Large intestine (tissue), 3 donors: ENCODE measurements at regions not wholly inside any gene's neighbourhood (a gene's known extent, or its start where the extent isn't known, plus 50 kb on each side); places are given as distances from the start of the nearest gene placed in this dataset.
"Not testable (repeated sequence)": the region's sequence is repeated elsewhere in the genome, so short reads cannot be mapped to it uniquely, and the experiment has no call there.

Experiments used
- DNase-seq, 2 donors: peaks; one replicate each; pipeline versions ENCODE4 v3.0.0 to v3.0.0-alpha.2; 2013
- H3K27ac ChIP-seq: one replicate; pipeline ENCODE4 v1.5.1; 2013; ENCODE audit warnings: low read length
- H3K27me3 ChIP-seq: 2 replicates; pipeline ENCODE4 v1.6.1; 2013; ENCODE audit warnings: low read length; ENCODE audit not compliant: control insufficient read depth, insufficient read depth
- H3K36me3 ChIP-seq: 2 replicates; pipeline ENCODE4 v1.6.1; 2013; ENCODE audit warnings: low read length; ENCODE audit not compliant: control insufficient read depth, insufficient read depth
- H3K4me1 ChIP-seq: one replicate; pipeline ENCODE4 v1.6.1; 2013; ENCODE audit warnings: low read length; ENCODE audit not compliant: control insufficient read depth, insufficient read depth
- H3K4me3 ChIP-seq: one replicate; pipeline ENCODE4 v1.5.1; 2013; ENCODE audit warnings: low read length
- H3K9me3 ChIP-seq: one replicate; pipeline ENCODE4 v1.6.1; 2013; ENCODE audit warnings: mild to moderate bottlenecking, low read depth, low read length, moderate library complexity; ENCODE audit not compliant: control insufficient read depth
- WGBS: methylation state at CpG from one replicate; pipeline ENCODE4 v1.1.5; 2013; ENCODE audit warnings: low lambda C conversion rate; ENCODE audit not compliant: insufficient coverage; 5-methylcytosine and 5-hydroxymethylcytosine counted together

DNA sequence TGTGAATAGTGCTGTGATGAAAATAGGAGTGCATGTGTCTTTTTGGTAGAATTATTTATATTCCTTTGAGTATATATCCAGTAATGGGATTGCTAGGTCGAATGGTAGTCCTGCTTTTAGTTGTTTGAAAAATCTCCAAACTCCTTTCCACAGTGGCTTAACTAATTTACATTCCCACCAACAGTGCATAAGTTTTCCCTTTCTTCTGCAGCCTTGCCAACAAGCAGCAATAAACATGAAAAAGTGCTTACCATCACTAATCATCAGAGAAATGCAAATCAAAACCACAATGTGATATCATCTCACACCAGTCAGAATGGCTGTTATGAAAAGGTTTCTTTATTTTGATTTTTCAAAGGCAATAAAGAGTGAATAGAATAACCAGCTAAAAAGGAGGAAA lies 1105.9 kb downstream of the NAALADL2 start:
- Histone ChIP-seq H3K27ac (no peak overlapping the region), H3K4me1 (no peaks in the 10 kb centered on the region), H3K9me3 (no peaks in the 10 kb centered on the region), H3K4me3 (no peak overlapping the region), H3K27me3 (no peaks in the 10 kb centered on the region), H3K36me3 (no peaks in the 10 kb centered on the region)
- WGBS, result 40% methylated on average over 1 of the region's 1 CpG
- no peak for DNase-seq

DNA sequence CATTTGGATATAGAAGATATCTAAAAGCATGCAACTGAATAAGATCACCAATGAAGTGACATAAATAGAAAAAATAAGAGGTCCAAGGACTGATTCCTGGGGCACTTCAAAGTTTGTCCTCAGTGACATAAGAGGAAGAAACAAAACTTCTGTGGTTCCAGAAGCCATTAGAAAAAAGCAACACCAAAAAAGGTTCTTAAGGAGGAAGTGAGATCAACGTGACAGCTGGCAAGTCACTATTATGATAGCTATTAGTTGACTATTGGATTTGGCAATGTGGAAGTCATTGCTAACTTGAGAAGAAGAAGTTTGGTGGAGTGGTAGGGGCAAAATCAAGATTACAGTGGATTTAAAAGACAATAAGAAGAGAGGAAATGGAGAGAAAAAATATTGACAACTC lies 1098.3 kb downstream of the NAALADL2 start:
- no peak for DNase-seq
- no peaks in the 10 kb centered on the region for H3K9me3 ChIP-seq
- H3K27ac ChIP-seq, result no peak overlapping the region
- no peaks in the 10 kb centered on the region for H3K4me1 ChIP-seq
- H3K4me3 ChIP-seq, result no peak overlapping the region
- WGBS, result 100% methylated on average over 1 of the region's 1 CpG
- no peaks in the 10 kb centered on the region for H3K36me3 ChIP-seq
- no peaks in the 10 kb centered on the region for H3K27me3 ChIP-seq

DNA sequence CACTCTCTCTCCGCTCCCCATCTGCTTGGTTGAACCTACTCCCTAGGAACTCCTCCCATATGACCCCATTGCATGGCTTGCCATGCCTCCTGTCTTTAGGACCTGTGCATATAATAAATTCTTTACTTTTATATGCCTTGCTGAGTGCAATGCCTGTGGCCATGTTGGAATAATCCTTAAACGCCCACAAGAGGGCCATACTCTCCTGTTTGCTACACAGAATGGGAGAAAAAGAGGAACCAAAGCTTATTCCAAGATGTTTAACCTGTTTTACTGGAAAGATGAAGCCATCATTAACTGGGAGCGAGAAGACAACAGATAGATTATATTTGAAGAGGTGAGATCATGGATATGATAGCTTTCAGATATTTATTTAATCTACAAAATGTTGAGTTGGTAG lies 1097.8 kb downstream of the NAALADL2 start:
- Histone ChIP-seq H3K27ac (no peak overlapping the region), H3K4me3 (no peak overlapping the region), H3K36me3 (no peaks in the 10 kb centered on the region), H3K4me1 (no peaks in the 10 kb centered on the region), H3K9me3 (no peaks in the 10 kb centered on the region), H3K27me3 (no peaks in the 10 kb centered on the region)
- DNase-seq, result no peak
- 92% methylated on average over 2 of the region's 3 CpGs for WGBS

DNA sequence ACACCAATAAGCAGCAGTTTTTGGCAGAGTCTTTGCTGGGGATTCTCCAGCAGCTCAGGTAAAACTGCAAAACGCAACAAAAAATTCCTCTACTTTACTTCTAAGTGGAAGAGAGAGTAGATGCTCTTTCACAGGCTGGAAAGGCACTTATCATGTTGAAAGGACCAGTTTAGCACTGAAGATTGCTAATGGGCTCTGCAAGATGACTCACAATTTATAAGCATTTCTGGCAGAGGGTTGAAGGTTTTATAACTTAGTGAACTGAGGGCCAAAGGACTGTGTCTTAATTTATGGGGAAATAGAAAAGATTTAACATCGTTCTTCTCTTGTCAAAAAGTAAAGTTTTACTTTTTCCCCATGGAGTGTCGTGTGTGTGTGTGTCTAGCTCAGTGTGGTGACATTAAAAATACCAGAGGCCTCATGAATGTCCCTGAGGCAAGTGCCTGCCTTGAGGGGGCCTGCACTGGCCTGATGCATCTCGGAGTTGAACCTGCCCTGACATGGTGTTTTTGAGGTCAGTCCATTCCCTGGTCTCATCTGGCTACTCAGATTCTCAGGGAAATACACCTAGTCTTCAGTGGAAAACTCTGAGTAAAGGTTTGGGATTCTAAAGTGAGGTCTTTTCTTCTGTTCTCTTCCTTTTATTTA lies 1092.0 kb downstream of the NAALADL2 start:
- H3K36me3 ChIP-seq, result no peaks in the 10 kb centered on the region
- no peak overlapping the region for H3K4me3 ChIP-seq
- no peaks in the 10 kb centered on the region for H3K4me1 ChIP-seq
- no peak for DNase-seq
- H3K9me3 ChIP-seq, result no peaks in the 10 kb centered on the region
- no CpG with 5 or more reads among the region's 4 CpGs for WGBS
- H3K27ac ChIP-seq, result no peak overlapping the region
- no peaks in the 10 kb centered on the region for H3K27me3 ChIP-seq

DNA sequence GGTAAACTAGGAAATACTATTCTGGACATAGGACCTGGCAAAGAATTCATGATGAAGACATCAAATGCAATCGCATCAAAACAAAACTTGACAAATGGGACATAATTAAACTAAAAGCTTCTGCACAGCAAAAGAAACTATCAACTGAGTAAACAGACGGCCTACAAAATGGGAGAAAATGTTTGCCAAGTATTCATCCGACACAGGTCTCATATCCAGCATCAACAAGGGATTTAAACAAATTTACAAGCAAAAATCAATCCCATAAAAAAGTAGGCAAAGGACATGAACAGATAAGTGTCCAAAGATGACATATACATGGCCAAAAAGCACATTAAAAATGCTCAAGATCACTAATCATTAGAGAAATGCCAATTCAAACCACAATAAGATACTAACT lies 1088.9 kb downstream of the NAALADL2 start:
- no peak for DNase-seq
- Histone ChIP-seq H3K27me3 (no peaks in the 10 kb centered on the region), H3K9me3 (no peaks in the 10 kb centered on the region), H3K4me3 (no peak overlapping the region), H3K4me1 (no peaks in the 10 kb centered on the region), H3K27ac (no peak overlapping the region), H3K36me3 (no peaks in the 10 kb centered on the region)
- 90% methylated on average over 2 of the region's 3 CpGs for WGBS

DNA sequence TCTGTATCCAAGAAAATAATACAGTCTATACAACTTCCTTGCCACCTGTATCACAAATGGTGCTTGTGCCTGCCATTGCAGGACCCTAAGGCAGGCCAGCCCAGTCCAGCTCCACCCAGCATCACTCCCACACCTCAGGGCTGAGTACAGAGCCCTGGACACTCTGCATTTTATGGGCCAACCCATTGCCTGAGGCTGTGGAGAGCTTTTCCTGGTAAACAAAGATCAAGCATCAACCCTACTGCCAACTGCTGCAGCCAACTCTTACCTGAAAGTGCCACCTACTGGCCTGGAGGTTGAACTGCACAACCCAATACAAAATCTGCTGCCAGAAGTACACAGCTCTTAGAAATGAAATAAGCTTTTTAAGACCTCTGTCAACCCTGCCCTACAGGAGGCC lies 1082.2 kb downstream of the NAALADL2 start:
- Histone ChIP-seq H3K4me1 (no peaks in the 10 kb centered on the region), H3K36me3 (no peaks in the 10 kb centered on the region), H3K27ac (no peak overlapping the region), H3K27me3 (no peaks in the 10 kb centered on the region), H3K4me3 (no peak overlapping the region), H3K9me3 (peaks cover 18% of the 10 kb centered on the region)
- no peak for DNase-seq

DNA sequence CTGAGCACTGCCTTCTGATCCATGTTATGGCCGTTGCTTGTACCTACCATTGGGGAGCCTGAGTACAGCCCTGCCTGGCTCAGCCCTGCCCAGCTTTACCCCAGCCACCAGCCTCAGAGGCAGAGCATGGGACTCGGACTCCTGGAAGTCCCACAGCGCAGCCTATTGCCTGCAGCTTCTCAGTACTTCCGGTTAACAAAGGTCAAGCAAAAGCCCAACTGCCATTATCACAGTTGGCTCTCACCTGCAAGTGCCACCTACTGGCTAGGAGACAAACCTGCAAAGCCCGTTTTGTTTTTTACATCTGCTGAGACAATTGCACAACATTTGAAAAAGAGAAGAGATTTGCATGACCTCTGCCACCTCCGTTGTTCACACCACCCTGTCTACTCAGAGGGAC lies 1081.7 kb downstream of the NAALADL2 start:
- Histone ChIP-seq H3K27ac (no peak overlapping the region), H3K4me3 (no peak overlapping the region), H3K9me3 (peaks cover 19% of the 10 kb centered on the region), H3K27me3 (no peaks in the 10 kb centered on the region), H3K4me1 (no peaks in the 10 kb centered on the region), H3K36me3 (no peaks in the 10 kb centered on the region)
- no peak for DNase-seq
- no CpG with 5 or more reads among the region's 6 CpGs for WGBS

DNA sequence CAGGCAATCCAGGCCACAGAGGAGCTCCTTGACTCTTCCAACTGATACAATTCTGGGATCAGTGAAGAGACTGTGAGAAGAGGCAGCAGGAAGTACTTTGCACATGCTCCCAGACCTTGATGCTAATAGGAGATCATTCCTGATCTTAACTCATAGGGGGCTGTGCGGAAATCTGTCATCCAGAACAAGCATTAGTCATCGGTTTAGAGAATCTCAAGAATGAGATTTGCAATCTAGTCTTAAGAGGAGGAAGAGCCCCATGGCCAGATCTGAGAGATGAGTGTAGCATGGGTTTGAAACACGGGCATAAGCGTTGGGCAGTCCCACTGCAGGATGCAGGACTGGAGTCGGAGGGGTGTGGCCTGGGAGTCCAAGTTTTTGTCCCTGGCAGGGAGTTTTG lies 1081.1 kb downstream of the NAALADL2 start:
- Histone ChIP-seq H3K27ac (no peak overlapping the region), H3K36me3 (no peaks in the 10 kb centered on the region), H3K27me3 (no peaks in the 10 kb centered on the region), H3K4me3 (no peak overlapping the region), H3K9me3 (peaks cover 22% of the 10 kb centered on the region), H3K4me1 (no peaks in the 10 kb centered on the region)
- DNase-seq, result no peak
- WGBS, result no CpG with 5 or more reads among the region's 5 CpGs

DNA sequence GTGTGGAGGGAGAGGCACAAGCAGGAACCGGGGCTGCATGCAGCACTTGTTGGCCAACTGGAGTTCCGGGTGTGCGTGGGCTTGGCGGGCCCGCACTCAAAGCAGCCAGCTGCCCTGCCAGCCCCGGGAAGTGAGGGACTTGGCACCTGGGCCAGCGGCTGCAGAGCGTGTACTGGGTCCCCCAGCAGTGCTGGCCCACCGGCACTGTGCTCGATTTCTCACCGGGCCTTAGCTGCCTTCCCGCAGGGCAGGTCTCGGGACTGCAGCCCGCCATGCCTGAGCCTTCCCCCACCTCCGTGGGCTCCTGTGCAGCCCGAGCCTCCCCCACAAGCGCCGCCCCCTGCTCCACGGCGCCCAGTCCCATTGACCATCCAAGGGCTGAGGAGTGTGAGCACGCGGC lies 1078.2 kb downstream of the NAALADL2 start:
- H3K36me3 ChIP-seq, H3K27me3 ChIP-seq, DNase-seq, H3K27ac ChIP-seq, H3K4me1 ChIP-seq, H3K4me3 ChIP-seq: not testable (repeated sequence)
- no CpG with 5 or more reads among the region's 22 CpGs for WGBS
- peaks cover 19% of the 10 kb centered on the region for H3K9me3 ChIP-seq

DNA sequence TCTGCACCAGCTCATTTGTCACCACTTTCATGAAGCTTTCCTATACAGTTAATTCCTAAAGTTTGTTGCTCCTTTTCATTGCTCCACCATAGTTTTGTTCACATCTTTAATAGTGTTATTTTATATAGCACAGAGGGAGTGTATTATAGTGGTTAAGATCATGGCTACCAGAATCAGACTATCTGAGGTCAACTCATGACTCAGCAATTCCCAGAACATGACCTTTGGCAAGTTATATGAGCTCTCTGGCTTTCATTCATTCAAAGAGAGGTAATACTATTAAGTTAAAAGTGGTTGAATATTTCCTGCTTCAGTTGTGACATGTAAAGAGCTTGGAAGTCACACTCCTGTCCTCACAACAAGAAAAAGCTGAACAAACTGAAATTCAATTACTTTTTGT lies 1073.5 kb downstream of the NAALADL2 start:
- Histone ChIP-seq H3K4me1 (no peaks in the 10 kb centered on the region), H3K36me3 (no peaks in the 10 kb centered on the region), H3K9me3 (peaks cover 12% of the 10 kb centered on the region), H3K4me3 (no peak overlapping the region), H3K27me3 (no peaks in the 10 kb centered on the region), H3K27ac (no peak overlapping the region)
- DNase-seq, result no peak

DNA sequence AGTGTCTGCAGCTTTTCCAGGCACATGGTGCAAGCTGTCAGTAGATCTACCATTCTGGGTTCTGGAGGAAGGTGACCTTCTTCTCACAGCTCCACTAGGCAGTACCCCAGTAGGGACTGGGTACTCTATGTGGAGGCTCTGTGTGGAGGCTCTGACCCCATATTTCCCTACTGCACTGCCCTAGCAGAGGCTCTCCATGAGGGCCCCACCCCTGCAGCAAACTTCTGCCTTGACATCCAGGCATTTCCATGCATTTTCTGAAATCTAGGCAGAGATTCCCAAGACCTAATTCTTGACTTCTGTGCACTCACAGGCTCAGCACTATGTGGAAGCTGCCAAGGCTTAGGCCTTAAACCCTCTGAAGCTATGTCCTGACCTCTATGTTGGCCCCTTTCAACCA lies 1060.0 kb downstream of the NAALADL2 start:
- Histone ChIP-seq H3K4me1 (no peaks in the 10 kb centered on the region), H3K9me3 (peaks cover 7% of the 10 kb centered on the region), H3K27me3 (no peaks in the 10 kb centered on the region), H3K4me3 (no peak overlapping the region), H3K36me3 (no peaks in the 10 kb centered on the region), H3K27ac (no peak overlapping the region)
- DNase-seq, result no peak
